PC-3 (cell line): ENCODE measurements at regions not wholly inside any gene's neighbourhood (a gene's known extent, or its start where the extent isn't known, plus 50 kb on each side); places are given as distances from the start of the nearest gene placed in this dataset.

Experiments used
- EZH2 ChIP-seq: fragments of 300-600 bp; sonication (generic); IDR thresholded peaks from one replicate; pipeline ENCODE4 v1.6.1; 2017; ENCODE audit warnings: antibody characterized with exemption, mild to moderate bottlenecking, low read length; ENCODE audit not compliant: unreplicated experiment
- EZH2phosphoT487 ChIP-seq: fragments of 300-600 bp; sonication (generic); IDR thresholded peaks from 2 replicates; pipeline ENCODE4 v1.6.1; 2018; ENCODE audit warnings: mild to moderate bottlenecking, antibody characterized with exemption, low read length, borderline replicate concordance
- TF ChIP-seq, protein P1 (sequence below): fragments of 300-600 bp; sonication (generic); conservative IDR thresholded peaks from 2 replicates; pipeline ENCODE4 v1.5.1; 2017; ENCODE audit warnings: antibody characterized with exemption, low read depth, mild to moderate bottlenecking, low read length

GRCh38 chr4:22162454-22162853, 213.9 kb upstream of the KCNIP4 start:
- TF ChIP-seq EZH2 (no peak), EZH2phosphoT487 (no peak)
- TF ChIP-seq, protein P1, sequence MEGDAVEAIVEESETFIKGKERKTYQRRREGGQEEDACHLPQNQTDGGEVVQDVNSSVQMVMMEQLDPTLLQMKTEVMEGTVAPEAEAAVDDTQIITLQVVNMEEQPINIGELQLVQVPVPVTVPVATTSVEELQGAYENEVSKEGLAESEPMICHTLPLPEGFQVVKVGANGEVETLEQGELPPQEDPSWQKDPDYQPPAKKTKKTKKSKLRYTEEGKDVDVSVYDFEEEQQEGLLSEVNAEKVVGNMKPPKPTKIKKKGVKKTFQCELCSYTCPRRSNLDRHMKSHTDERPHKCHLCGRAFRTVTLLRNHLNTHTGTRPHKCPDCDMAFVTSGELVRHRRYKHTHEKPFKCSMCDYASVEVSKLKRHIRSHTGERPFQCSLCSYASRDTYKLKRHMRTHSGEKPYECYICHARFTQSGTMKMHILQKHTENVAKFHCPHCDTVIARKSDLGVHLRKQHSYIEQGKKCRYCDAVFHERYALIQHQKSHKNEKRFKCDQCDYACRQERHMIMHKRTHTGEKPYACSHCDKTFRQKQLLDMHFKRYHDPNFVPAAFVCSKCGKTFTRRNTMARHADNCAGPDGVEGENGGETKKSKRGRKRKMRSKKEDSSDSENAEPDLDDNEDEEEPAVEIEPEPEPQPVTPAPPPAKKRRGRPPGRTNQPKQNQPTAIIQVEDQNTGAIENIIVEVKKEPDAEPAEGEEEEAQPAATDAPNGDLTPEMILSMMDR = no peak
